ENCODE measurements at regions not wholly inside any gene's neighbourhood (a gene's known extent, or its start where the extent isn't known, plus 50 kb on each side); places are given as distances from the start of the nearest gene placed in this dataset.

DNA sequence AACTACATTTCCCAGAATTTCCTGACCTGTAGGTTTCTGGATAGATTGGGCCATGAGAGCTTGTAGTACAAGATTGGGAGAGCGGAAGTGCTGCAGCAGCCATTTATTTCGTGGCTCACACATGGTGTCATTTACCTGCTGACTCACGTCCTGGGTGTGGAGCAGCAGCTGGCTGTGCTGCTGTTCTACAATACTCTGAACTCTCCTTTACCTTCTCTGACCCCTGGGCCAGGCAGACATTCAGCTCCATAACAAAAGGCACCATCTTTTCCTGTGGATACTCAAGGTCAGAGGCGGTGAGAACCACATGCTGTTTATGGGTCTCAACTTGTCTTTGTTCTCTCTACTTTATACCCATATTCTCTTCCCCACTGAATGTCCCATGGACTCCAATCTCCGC is 490.2 kb downstream of the IGSF11 start:
- Histone ChIP-seq H3K4me3 (ENCODE audit: low read length) (no peak overlapping the region), H3K9me2 (replicated peaks; ENCODE audit: insufficient read depth, low read length) (no peaks in the 10 kb centered on the region), H3K9me3 (replicated peaks; ENCODE audit: insufficient read depth, low read length) (no peaks in the 10 kb centered on the region), H3K9ac (ENCODE audit: low read length) (no peak overlapping the region), H3K4me1 (ENCODE audit: low read length) (no peaks in the 10 kb centered on the region), H3K36me3 (replicated peaks; ENCODE audit: insufficient read depth, low read length) (no peaks in the 10 kb centered on the region), H3K27me3 (replicated peaks; ENCODE audit: insufficient read depth, low read length) (no peaks in the 10 kb centered on the region), H4K20me1 (ENCODE audit: insufficient read depth, low read length) (no peaks in the 10 kb centered on the region), H3K27ac (ENCODE audit: low read length) (no peak overlapping the region), H3K79me2 (ENCODE audit: low read length) (no peaks in the 10 kb centered on the region), H2AFZ (ENCODE audit: low read length) (no peak overlapping the region), H3F3A (ENCODE audit: insufficient read depth, low read length) (no peaks in the 10 kb centered on the region), H3K4me2 (ENCODE audit: low read depth, low read length) (no peak overlapping the region)
- no peak for TF ChIP-seq EZH2phosphoT487 (IDR thresholded peaks at IDR 0.05; ENCODE audit: low read length)
- TF ChIP-seq, protein P1, sequence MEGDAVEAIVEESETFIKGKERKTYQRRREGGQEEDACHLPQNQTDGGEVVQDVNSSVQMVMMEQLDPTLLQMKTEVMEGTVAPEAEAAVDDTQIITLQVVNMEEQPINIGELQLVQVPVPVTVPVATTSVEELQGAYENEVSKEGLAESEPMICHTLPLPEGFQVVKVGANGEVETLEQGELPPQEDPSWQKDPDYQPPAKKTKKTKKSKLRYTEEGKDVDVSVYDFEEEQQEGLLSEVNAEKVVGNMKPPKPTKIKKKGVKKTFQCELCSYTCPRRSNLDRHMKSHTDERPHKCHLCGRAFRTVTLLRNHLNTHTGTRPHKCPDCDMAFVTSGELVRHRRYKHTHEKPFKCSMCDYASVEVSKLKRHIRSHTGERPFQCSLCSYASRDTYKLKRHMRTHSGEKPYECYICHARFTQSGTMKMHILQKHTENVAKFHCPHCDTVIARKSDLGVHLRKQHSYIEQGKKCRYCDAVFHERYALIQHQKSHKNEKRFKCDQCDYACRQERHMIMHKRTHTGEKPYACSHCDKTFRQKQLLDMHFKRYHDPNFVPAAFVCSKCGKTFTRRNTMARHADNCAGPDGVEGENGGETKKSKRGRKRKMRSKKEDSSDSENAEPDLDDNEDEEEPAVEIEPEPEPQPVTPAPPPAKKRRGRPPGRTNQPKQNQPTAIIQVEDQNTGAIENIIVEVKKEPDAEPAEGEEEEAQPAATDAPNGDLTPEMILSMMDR (IDR thresholded peaks at IDR 0.05; ENCODE audit: low read length) = no peak
- DNase-seq = no peak

- Histone ChIP-seq H3K36me3 (replicated peaks; ENCODE audit: insufficient read depth, low read length) (no peaks in the 10 kb centered on the region), H3K27ac (ENCODE audit: low read length) (no peak overlapping the region), H3F3A (ENCODE audit: insufficient read depth, low read length) (no peaks in the 10 kb centered on the region), H4K20me1 (ENCODE audit: insufficient read depth, low read length) (no peaks in the 10 kb centered on the region), H3K9ac (ENCODE audit: low read length) (no peak overlapping the region), H3K9me3 (replicated peaks; ENCODE audit: insufficient read depth, low read length) (no peaks in the 10 kb centered on the region), H3K4me3 (ENCODE audit: low read length) (no peak overlapping the region), H3K4me2 (ENCODE audit: low read depth, low read length) (no peak overlapping the region), H2AFZ (ENCODE audit: low read length) (no peak overlapping the region), H3K27me3 (replicated peaks; ENCODE audit: insufficient read depth, low read length) (no peaks in the 10 kb centered on the region), H3K9me2 (replicated peaks; ENCODE audit: insufficient read depth, low read length) (no peaks in the 10 kb centered on the region), H3K4me1 (ENCODE audit: low read length) (no peaks in the 10 kb centered on the region), H3K79me2 (ENCODE audit: low read length) (no peaks in the 10 kb centered on the region)
- no peak for TF ChIP-seq EZH2 (optimal IDR thresholded peaks at IDR 0.05; ENCODE audit: low read depth, low read length)
- TF ChIP-seq EZH2phosphoT487 (IDR thresholded peaks at IDR 0.05; ENCODE audit: low read length) = no peak
- TF ChIP-seq, protein P1 (IDR thresholded peaks at IDR 0.05; ENCODE audit: low read length) = no peak
- no peak for DNase-seq
Measured at GRCh38 chr3:118548434-118548833, 486.2 kb downstream of the IGSF11 start.

- no peaks in the 10 kb centered on the region for H4K20me1 ChIP-seq (ENCODE audit: insufficient read depth, low read length)
- no peak overlapping the region for H3K9ac ChIP-seq (ENCODE audit: low read length)
- H3K9me2 ChIP-seq (replicated peaks; ENCODE audit: insufficient read depth, low read length) = no peaks in the 10 kb centered on the region
- H3K36me3 ChIP-seq (replicated peaks; ENCODE audit: insufficient read depth, low read length) = no peaks in the 10 kb centered on the region
- H3K9me3 ChIP-seq (replicated peaks; ENCODE audit: insufficient read depth, low read length) = no peaks in the 10 kb centered on the region
- no peaks in the 10 kb centered on the region for H3K27me3 ChIP-seq (replicated peaks; ENCODE audit: insufficient read depth, low read length)
- H3F3A ChIP-seq (ENCODE audit: insufficient read depth, low read length) = no peaks in the 10 kb centered on the region
- no peaks in the 10 kb centered on the region for H3K79me2 ChIP-seq (ENCODE audit: low read length)
- H3K4me2 ChIP-seq (ENCODE audit: low read depth, low read length) = no peak overlapping the region
- H3K4me3 ChIP-seq (ENCODE audit: low read length) = no peak overlapping the region
- no peak for DNase-seq
- no peak overlapping the region for H2AFZ ChIP-seq (ENCODE audit: low read length)
- no peaks in the 10 kb centered on the region for H3K4me1 ChIP-seq (ENCODE audit: low read length)
- H3K27ac ChIP-seq (ENCODE audit: low read length) = no peak overlapping the region
- TF ChIP-seq, protein P1 (IDR thresholded peaks at IDR 0.05; ENCODE audit: low read length) = no peak
- no peak for TF ChIP-seq EZH2 (optimal IDR thresholded peaks at IDR 0.05; ENCODE audit: low read depth, low read length)
- TF ChIP-seq EZH2phosphoT487 (IDR thresholded peaks at IDR 0.05; ENCODE audit: low read length) = no peak
Measured at GRCh38 chr3:118550122-118550521, 484.5 kb downstream of the IGSF11 start.

All from MM.1S (cell line).